HG03280 (cell line): ENCODE measurements at regions not wholly inside any gene's neighbourhood (a gene's known extent, or its start where the extent isn't known, plus 50 kb on each side); places are given as distances from the start of the nearest gene placed in this dataset.
"Not testable (repeated sequence)": the region's sequence is repeated elsewhere in the genome, so short reads cannot be mapped to it uniquely, and the experiment has no call there.

Experiments used
- ATAC-seq: cut with Tn5 transposase; IDR thresholded peaks from one replicate; pipeline ENCODE4 v1.9.1; 2021; ENCODE audit warnings: mild to moderate bottlenecking, moderate library complexity; ENCODE audit not compliant: unreplicated experiment

GRCh38 chr2:12624384-12624783 lies 92.4 kb upstream of the TRIB2 start:
- ATAC-seq, result no peak

- no peak for ATAC-seq
These were observed 91.7 kb upstream of the TRIB2 start for GRCh38 chr2:12624905-12625598.

- not testable (repeated sequence) for ATAC-seq
These were observed 88.2 kb upstream of the TRIB2 start for GRCh38 chr2:12628541-12628940.

GRCh38 chr2:12636837-12637581 lies 79.7 kb upstream of the TRIB2 start:
- ATAC-seq, result no peak

GRCh38 chr2:12637754-12638153 lies 79.0 kb upstream of the TRIB2 start:
- no peak for ATAC-seq

GRCh38 chr2:12641441-12641840 lies 75.3 kb upstream of the TRIB2 start:
- no peak for ATAC-seq

GRCh38 chr2:12642332-12642731 lies 74.4 kb upstream of the TRIB2 start:
- ATAC-seq, result no peak

GRCh38 chr2:12642859-12643258 lies 73.9 kb upstream of the TRIB2 start:
- no peak for ATAC-seq

GRCh38 chr2:12649602-12650400 lies 66.9 kb upstream of the TRIB2 start:
- no peak for ATAC-seq

GRCh38 chr2:12651641-12652040 lies 65.1 kb upstream of the TRIB2 start:
- ATAC-seq, result no peak

GRCh38 chr2:12652723-12653122 lies 64.0 kb upstream of the TRIB2 start:
- no peak for ATAC-seq

- ATAC-seq, result no peak
These were observed 59.2 kb upstream of the TRIB2 start for GRCh38 chr2:12657560-12657959.

GRCh38 chr2:12658310-12658945 lies 58.3 kb upstream of the TRIB2 start:
- ATAC-seq, result no peak

- ATAC-seq, result no peak
These were observed 55.2 kb upstream of the TRIB2 start for GRCh38 chr2:12661489-12661888.

- no peak for ATAC-seq
These were observed 53.3 kb upstream of the TRIB2 start for GRCh38 chr2:12663306-12664037.

- no peak for ATAC-seq
These were observed 51.4 kb upstream of the TRIB2 start for GRCh38 chr2:12665334-12665733.

- ATAC-seq, result no peak
These were observed 50.3 kb upstream of the TRIB2 start for GRCh38 chr2:12666445-12666844.
